PC-9 (cell line): ENCODE measurements at regions not wholly inside any gene's neighbourhood (a gene's known extent, or its start where the extent isn't known, plus 50 kb on each side); places are given as distances from the start of the nearest gene placed in this dataset.
"Not testable (repeated sequence)": the region's sequence is repeated elsewhere in the genome, so short reads cannot be mapped to it uniquely, and the experiment has no call there.

Source experiments
- BruUV-seq: library from RNA; stranded (reverse); fragments of 400-500 nt; replicated peaks from 2 replicates; lab custom pipeline; 2021; lab: Mats Ljungman, UMichigan
- CTCF ChIA-PET: fragments of 300-600 bp; sonication (Branson Sonifier 250); formaldehyde crosslinking; loops from one replicate; lab custom pipeline; 2022; ENCODE audit warnings: antibody characterized with exemption; lab: Charles Lee
- POLR2A ChIA-PET: fragments of 300-600 bp; sonication (Branson Sonifier 250); formaldehyde crosslinking; loops from one replicate; lab custom pipeline; 2022; ENCODE audit warnings: antibody characterized with exemption; ENCODE audit not compliant: unreplicated experiment; lab: Charles Lee
- DNase-seq, 2 experiments: peaks; one replicate each; pipeline versions ENCODE4 v3.0.0 to v3.0.0-alpha.2; 2015 to 2022; ENCODE audit warnings: mixed read lengths in 1 of 2
- H2AFZ ChIP-seq: fragments of 200-600 bp; sonication (generic); 2 replicates; pipeline ENCODE4 v1.8.1; 2017; ENCODE audit warnings: antibody characterized with exemption
- H3F3A ChIP-seq: fragments of 200-600 bp; sonication (generic); 2 replicates; pipeline ENCODE4 v1.8.1; 2017; ENCODE audit warnings: antibody characterized with exemption, mild to moderate bottlenecking, low read depth; ENCODE audit not compliant: insufficient read depth
- H3K27ac ChIP-seq: fragments of 200-600 bp; sonication (generic); 2 replicates; pipeline ENCODE4 v1.6.1; 2016; ENCODE audit warnings: mixed run types
- H3K27me3 ChIP-seq: fragments of 200-600 bp; sonication (generic); 2 replicates; pipeline ENCODE4 v1.6.1; 2016; ENCODE audit warnings: low read depth, mixed run types; ENCODE audit not compliant: insufficient read depth
- H3K36me3 ChIP-seq: fragments of 200-600 bp; sonication (generic); 2 replicates; pipeline ENCODE4 v1.6.1; 2016; ENCODE audit warnings: low read depth, mixed run types
- H3K4me1 ChIP-seq: fragments of 200-600 bp; sonication (generic); replicated peaks from 2 replicates; pipeline ENCODE4 v1.6.1; 2016; ENCODE audit warnings: mixed run types; ENCODE audit not compliant: insufficient read depth
- H3K4me2 ChIP-seq: fragments of 200-600 bp; sonication (generic); 2 replicates; pipeline ENCODE4 v1.6.1; 2017; ENCODE audit warnings: mixed run types
- H3K4me3 ChIP-seq: fragments of 200-600 bp; sonication (generic); 2 replicates; pipeline ENCODE4 v1.6.1; 2016; ENCODE audit warnings: mixed run types
- H3K79me2 ChIP-seq: fragments of 200-600 bp; sonication (generic); 2 replicates; pipeline ENCODE4 v1.6.1; 2017; ENCODE audit warnings: low read depth, mixed run types
- H3K9me2 ChIP-seq: fragments of 200-600 bp; sonication (generic); 2 replicates; pipeline ENCODE4 v1.8.1; 2017; ENCODE audit warnings: mild to moderate bottlenecking; ENCODE audit not compliant: insufficient read depth
- H3K9me3 ChIP-seq: fragments of 200-600 bp; sonication (generic); 2 replicates; pipeline ENCODE4 v1.8.1; 2016; ENCODE audit warnings: low read depth; ENCODE audit not compliant: insufficient read depth
- H4K20me1 ChIP-seq: fragments of 200-600 bp; sonication (generic); 2 replicates; pipeline ENCODE4 v1.8.1; 2017; ENCODE audit not compliant: insufficient read depth
- EZH2 ChIP-seq: fragments of 200-600 bp; sonication (generic); IDR thresholded peaks from 2 replicates; pipeline ENCODE4 v1.8.0; 2017; ENCODE audit warnings: antibody characterized with exemption, low read depth
- intact Hi-C: fragments of 100-400 bp; cut with micrococcal nuclease; formaldehyde crosslinking; loops from one replicate; pipeline ENCODE4 v1.10.0; 2022; ENCODE audit not compliant: unreplicated experiment
- TF ChIP-seq, protein P1 (sequence below): fragments of 200-600 bp; sonication (generic); conservative IDR thresholded peaks from 2 replicates; pipeline ENCODE4 v1.6.1; 2017; ENCODE audit warnings: mixed run types, antibody characterized with exemption, mild to moderate bottlenecking, moderate library complexity

DNA sequence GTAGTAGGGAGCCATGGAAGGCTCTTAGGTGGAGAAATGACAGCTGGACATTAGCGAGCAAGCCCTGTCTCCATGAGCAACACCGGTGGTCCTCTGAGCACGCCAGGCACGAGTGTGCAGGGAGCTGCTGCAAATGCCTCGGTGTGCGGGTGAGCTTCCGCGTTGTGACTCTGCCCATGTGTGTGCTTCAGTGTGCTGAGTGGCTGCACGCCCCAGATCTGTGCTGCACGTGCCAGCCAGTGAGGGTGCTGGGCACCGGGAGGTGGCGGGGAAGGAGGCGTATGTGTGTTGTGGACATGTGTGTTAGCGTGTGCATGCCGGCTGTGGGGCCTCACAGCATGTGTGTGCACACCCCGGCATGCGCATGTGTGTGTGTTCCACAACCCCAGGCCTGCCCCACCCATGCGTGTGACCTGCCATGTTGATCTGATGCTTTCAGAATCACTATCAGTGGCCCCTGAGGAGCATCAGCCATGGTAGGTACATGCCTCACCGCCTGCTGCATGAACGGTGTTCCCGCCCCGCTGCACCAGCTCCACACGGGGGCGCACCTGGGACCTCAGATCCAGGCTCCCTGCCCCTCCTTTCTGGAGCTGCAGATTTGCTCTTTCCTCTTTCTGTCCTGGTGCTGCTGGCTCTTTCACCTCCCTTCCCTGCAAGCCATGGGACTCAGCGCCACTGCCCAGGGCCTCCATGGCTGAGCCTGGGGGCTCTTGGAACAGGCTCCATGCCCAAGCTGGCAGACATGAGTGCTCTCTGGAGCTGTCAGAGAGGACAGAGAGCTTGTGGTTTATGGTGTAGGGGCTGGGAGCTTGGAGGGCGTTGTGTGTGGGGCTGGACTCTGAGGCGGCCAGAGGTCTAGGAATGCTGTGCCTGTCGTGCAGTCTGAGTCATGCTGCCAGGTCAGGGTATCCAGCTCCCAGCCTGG is 169.4 kb downstream of the TBC1D2B start:
- intact Hi-C loops = no loop called here
- Histone ChIP-seq H3K27ac (no peak overlapping the region), H3K79me2 (no peaks in the 10 kb centered on the region), H3K27me3 (no peaks in the 10 kb centered on the region), H3K36me3 (no peaks in the 10 kb centered on the region), H3K4me2 (no peak overlapping the region), H4K20me1 (no peaks in the 10 kb centered on the region), H2AFZ (no peak overlapping the region), H3K4me3 (no peak overlapping the region), H3K9me3 (no peaks in the 10 kb centered on the region), H3F3A (no peaks in the 10 kb centered on the region), H3K9me2 (no peaks in the 10 kb centered on the region), H3K4me1 (no peaks in the 10 kb centered on the region)
- DNase-seq = peak in 1 of 2 experiments; percentile 57
- TF ChIP-seq EZH2 = no peak
- TF ChIP-seq, protein P1, sequence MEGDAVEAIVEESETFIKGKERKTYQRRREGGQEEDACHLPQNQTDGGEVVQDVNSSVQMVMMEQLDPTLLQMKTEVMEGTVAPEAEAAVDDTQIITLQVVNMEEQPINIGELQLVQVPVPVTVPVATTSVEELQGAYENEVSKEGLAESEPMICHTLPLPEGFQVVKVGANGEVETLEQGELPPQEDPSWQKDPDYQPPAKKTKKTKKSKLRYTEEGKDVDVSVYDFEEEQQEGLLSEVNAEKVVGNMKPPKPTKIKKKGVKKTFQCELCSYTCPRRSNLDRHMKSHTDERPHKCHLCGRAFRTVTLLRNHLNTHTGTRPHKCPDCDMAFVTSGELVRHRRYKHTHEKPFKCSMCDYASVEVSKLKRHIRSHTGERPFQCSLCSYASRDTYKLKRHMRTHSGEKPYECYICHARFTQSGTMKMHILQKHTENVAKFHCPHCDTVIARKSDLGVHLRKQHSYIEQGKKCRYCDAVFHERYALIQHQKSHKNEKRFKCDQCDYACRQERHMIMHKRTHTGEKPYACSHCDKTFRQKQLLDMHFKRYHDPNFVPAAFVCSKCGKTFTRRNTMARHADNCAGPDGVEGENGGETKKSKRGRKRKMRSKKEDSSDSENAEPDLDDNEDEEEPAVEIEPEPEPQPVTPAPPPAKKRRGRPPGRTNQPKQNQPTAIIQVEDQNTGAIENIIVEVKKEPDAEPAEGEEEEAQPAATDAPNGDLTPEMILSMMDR = no peak
- BruUV-seq = no TSS peak
- ChIA-PET POLR2A (no interaction called here), CTCF (no interaction called here)

DNA sequence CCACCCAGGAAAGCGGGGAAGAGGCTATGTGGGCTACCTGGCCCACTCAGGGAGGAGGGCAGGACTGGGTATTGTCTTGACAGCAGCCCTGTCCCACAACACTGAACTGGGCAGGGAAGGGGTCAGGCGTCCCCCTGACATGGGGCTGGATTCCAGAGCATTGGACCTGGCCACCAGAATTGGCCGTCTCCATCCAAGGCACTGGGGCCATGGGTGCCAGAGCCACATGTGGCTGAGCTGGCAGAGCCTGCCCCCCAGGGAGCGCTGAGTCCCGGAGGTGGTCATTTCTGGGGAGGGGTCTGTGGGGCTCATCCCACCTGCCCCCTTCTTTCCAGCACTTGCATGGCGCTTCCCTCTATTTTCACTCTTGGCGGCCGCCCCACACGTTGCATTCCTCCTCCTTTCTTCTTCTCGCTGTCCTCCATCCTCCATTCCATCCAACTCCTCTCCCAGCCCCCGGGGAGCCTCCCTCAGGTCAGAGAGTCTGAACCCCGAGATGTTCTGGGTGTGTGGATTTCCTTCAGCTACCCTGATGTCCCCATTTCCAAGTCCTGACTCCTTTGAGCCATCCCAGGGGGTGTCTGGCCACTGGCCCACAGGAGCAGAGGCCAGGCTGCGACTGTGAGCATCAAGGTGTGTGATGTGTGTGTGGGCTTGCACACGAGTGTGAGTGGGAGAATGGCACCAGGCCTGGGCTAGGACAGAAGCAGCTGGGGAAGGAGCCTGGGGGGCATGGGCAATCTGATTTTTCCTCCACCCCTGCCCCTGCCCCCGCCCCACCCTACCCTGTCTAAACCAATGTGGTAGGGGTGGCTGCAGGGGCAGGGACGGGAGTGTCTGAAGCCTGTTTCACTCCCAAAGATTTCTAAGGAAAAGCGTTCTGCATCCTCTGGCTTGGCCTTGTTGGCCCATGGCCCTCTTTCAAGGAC is 171.2 kb downstream of the TBC1D2B start:
- H3K4me1 ChIP-seq, H3K27me3 ChIP-seq, H3K9me3 ChIP-seq, H3F3A ChIP-seq, POLR2A ChIA-PET, H3K4me2 ChIP-seq, H3K79me2 ChIP-seq, BruUV-seq, H3K4me3 ChIP-seq, H2AFZ ChIP-seq, H3K36me3 ChIP-seq, H3K27ac ChIP-seq, H4K20me1 ChIP-seq, CTCF ChIA-PET, DNase-seq, H3K9me2 ChIP-seq, intact Hi-C loops: not testable (repeated sequence)

DNA sequence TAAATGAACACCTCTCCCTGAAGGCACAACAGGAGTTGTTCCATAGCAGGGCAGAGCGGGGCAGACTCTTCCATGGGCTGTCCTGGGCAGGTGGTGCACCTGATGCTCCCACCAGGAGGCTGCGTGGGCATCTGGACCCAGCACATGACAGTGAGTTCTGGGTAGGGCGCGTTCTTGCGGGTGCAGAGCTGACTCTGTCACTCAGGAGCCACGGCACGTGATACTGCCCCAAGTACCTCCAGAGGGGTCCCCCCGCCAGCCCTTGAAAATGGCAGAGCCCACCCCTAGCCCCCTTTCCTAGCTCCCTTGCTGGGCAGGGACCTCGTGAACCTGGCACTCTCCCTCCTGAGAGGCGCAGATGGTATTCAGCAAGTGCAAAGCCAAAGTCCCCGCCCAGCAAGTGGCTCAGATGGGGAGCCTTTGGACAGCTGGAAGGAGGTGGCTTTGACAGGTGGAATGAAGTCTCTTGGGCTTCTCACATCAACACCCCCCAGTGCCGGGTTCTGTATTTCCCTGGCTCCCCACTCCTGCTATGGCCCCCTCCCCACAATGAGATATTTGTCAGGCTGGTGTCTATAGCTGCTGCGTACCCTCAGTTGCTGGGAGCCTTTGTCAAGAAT is 172.1 kb downstream of the TBC1D2B start:
- no peak for TF ChIP-seq EZH2
- TF ChIP-seq, protein P1 = no peak
- Histone ChIP-seq H3K9me3 (no peaks in the 10 kb centered on the region), H3K79me2 (no peaks in the 10 kb centered on the region), H3K4me2 (no peak overlapping the region), H2AFZ (no peak overlapping the region), H3K27ac (no peak overlapping the region), H3K27me3 (no peaks in the 10 kb centered on the region), H4K20me1 (no peaks in the 10 kb centered on the region), H3F3A (no peaks in the 10 kb centered on the region), H3K36me3 (no peaks in the 10 kb centered on the region), H3K9me2 (no peaks in the 10 kb centered on the region), H3K4me1 (no peaks in the 10 kb centered on the region), H3K4me3 (no peak overlapping the region)
- CTCF ChIA-PET = interaction anchor here (0.6 kb wide), 3 partner anchors 24 to 337 kb away, joined by 3 to 4 read pairs (median 3); no protein-coding TSS in a partner anchor
- POLR2A ChIA-PET = no interaction called here
- no peak for DNase-seq
- BruUV-seq = no TSS peak
- intact Hi-C loops = no loop called here
